ENCODE measurements at regions not wholly inside any gene's neighbourhood (a gene's known extent, or its start where the extent isn't known, plus 50 kb on each side); places are given as distances from the start of the nearest gene placed in this dataset.

DNA sequence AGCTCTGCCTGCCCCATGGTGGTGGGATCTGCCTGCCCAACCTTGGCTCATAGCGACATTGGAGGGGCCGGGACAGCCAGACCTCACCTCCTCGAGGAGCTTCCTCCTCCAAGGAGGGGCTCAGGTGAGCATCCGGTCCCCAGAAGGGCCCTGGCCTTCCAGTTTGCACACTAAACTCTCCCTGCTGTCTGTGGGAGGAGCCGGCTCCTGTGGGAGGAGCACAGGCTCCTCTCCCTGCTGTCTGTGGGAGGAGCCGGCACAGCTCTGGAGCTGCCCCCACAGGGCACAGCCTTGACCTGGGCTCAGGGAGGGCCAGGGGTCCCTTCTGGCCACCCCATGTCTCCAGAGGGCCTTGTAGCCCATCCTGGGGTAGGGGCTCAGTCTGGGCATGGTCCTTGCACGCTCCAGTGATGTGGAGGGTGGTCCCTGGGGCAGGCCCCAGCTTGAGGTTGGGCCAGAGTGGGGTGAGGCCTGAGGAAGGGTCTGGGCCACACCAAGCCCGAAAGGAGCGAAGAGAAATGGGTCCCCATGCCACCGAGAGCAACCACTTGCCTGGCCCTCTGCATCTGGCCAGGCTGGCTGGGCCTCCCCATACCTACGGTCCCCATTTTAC, 147.5 kb upstream of the C14orf180 start:
- no peak for DNase-seq

DNA sequence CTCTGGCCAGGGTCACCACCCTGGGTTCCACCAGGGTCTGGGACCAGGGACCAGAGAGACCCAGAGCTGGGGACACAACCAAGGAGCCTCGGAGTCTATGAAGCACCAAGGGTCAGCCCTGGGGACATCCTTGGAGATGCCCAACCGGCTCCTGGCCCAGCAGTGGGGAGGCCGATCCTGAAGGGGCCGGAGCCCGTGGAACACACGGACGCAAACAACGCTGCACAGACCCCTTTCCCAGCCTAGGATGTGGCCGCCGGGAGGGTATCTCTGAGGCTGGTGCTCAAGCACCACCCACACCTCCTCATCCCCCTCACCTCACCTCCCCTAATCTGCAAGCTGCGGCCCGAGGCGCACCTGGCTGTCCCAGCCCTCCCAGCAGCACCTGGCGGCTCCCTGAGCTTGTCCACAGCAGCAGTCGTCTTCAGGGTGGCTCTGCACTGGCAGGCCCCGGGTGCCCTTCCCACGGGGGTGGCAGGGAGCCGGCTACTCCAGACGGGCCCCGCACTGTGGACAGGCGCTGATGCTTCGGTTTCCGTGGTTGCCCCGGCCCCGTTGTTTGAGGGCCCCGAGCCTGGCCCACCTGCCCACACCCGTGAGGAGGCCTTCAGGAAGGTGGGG, 146.8 kb upstream of the C14orf180 start:
- DNase-seq = no peak

DNA sequence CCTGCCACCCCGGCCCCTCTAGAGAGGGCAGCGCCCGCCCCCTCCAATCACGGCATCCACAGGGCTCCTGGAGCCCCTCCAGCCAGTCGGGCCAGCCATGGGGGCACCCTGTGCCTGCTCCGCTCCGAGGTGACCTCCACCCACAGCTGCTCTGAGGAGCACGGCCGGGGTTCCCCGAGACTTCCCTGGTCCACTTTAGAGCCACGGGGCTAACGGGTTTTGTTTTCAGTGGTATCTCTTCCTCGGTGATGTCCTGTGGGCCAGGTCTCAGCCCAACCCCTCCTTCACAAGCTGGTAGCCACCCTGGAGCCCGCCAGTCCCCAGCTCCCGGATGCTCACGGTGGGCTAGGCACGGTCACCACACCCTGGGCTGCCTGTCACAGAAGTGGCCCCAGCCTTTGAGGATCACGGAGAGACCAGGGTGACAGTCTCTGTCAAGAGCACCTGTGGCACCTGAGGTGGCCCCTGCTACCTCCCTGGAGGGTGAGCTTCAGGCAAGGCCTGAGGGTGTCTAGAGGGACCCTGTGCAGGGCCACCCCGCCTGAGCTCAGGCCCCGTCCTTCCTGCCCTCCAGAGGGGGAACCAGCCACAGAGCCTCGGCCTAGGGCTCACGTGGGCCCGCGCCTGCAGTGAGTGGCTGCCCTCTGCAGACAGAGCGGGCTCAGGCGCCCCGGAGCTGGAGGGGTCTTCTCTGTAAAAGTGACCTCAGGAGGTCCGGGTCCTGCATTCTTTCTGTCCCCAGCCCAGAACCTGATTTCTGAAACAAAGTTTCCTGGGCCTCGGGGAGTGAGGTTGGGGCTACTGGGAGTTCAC, 146.0 kb upstream of the C14orf180 start:
- no peak for DNase-seq

- no peak for DNase-seq
Observed at GRCh38 chr14:104434214-104435076, 145.1 kb upstream of the C14orf180 start.

- no peak for DNase-seq
Observed at GRCh38 chr14:104435147-104436046, 144.2 kb upstream of the C14orf180 start.

DNA sequence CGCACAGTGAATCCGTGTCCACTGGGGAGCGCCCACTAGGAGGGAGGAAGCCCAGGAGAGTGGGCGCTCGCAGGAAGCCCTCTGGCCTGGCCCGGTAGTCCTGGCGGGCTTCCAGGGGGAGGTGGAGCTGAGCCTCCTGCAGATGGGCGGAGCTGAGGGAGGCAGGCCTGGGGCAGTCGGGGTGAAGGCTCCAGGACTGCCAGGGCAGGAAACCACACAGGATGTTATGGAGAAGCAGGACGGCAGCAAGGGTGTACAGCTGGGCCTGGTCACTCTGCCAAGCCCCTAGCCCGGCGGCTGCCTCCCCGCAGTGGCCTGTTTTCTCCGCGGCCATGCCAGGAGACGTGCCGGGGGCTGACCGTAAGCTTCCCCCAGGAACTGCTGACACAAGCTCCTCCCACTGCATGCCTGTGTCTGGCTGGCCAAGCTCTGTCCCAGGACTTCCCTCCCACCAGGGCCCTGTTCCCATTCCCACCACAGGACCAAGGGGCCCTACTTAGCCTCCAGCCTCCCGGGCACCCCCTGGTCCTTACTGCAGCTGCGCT, 143.4 kb upstream of the C14orf180 start:
- no peak for DNase-seq

DNA sequence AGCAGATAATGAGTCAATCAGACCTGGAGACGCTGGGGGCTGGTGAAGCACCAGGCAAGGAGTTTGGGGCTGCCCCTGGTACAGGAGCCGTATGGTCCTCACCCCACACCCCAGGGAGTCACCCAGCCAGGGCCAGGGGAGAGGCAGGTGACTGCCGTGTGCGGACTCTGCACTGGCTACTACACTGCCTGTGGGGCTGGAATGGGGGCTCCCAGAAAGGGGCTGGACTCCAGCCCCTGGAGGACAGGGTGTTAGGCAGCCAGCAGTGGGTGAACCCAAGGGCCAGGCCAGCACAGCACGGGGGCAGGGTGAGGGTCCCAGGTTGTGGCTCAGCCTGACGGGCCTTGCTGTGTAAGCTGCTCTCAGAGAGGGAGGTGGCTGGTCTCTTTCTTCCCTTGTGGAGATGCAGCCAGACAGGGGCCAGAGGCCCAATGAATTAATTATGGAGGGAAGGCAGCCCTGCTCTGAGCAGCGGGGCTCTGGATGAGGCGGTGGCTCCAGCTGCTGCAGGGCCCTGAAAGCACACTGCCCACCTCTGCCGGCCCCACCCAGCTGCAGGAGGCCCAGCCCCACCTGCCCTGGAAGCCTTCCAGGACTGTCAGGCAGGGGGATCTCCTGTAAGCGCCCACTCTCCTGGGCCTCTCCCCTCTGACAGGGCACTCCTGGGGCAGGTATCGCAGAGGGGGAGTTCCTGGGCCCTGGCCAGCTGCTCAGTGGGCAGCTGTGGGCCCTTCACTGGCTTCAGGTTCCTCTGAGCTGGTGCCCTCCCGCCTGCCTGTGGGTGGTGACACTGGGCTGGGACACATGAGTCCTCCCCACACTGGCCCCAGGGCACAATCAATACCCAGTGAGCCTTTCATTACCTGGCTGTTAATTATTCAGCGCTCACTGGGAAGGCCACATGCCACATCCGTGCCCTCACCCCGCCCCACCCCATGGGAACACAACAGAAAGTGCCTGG, 142.5 kb upstream of the C14orf180 start:
- DNase-seq = no peak

DNA sequence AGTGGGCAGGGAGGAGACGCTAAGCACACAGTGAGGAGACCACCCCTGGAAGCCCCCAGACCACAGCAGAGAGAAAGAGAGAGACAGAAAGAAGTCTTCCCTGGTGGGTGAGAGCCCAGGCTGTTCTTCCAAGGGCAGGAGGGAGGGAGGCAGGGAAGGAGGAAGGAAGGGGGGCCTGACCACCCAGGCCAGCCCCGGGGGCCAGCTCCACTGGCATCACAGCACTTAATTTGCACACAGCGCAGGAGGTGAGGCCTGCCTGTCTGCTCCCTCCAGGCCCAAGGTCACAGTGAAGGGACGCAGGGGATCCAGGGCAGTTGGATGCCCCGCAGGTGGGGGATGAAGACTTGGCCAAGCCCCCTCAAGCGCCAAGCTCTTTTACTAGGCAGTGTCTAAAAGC, 141.9 kb upstream of the C14orf180 start:
- no peak for DNase-seq

DNA sequence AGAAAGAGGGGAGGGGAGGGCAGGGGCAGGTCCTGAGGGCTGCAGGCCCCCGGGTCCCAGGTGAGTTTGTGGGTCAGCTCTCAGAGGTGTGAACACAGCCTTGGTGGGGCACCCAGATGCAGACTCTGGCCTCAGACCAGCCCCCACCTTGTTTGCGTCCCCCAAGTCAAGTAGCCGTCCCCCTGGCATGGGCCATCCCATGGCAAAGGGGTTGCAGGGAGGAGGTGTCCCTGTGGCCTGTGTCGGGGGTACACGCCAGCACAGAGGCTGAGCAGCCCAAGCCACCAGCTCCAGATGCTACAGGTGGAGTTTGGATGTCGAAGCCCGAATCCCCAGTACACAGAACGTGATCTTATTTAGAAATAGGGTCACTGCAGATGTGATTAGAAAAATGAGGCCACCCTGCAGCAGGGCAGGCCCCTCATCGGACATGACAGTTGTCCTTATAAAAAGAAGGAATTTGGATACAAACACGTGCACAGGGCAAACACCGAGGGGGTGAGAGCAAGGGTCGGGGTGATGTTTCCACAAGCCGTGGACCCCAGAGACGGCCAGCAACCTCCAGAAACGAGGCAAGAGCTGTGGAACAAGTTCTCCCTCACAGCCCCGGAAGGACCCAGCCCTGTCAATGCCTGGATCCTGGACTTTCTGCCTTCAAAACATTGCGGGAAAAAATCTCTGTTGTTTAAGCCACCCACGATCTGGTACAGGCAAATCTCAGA, 141.2 kb upstream of the C14orf180 start:
- no peak for DNase-seq

DNA sequence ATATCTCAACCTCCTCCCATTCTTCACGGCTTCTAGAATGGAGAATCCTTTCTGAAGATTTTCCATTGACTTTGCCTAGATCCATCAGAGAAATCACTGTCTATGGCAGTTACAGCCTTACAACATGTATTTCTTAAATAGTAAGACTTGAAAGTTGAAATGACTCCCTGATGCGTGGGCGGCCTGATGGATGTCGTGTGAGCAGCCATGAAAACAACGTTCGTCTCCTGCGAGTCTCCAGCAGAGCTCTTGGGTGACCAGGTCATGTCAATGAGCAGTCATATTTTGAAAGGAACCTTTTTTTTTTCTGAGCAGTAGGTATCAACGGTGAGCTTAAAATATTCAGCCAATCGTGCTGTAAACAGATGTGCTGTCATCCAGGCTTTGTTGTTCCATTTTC, 139.9 kb upstream of the C14orf180 start:
- DNase-seq = no peak

- DNase-seq = no peak
Observed at GRCh38 chr14:104440297-104440956, 139.1 kb upstream of the C14orf180 start.

DNA sequence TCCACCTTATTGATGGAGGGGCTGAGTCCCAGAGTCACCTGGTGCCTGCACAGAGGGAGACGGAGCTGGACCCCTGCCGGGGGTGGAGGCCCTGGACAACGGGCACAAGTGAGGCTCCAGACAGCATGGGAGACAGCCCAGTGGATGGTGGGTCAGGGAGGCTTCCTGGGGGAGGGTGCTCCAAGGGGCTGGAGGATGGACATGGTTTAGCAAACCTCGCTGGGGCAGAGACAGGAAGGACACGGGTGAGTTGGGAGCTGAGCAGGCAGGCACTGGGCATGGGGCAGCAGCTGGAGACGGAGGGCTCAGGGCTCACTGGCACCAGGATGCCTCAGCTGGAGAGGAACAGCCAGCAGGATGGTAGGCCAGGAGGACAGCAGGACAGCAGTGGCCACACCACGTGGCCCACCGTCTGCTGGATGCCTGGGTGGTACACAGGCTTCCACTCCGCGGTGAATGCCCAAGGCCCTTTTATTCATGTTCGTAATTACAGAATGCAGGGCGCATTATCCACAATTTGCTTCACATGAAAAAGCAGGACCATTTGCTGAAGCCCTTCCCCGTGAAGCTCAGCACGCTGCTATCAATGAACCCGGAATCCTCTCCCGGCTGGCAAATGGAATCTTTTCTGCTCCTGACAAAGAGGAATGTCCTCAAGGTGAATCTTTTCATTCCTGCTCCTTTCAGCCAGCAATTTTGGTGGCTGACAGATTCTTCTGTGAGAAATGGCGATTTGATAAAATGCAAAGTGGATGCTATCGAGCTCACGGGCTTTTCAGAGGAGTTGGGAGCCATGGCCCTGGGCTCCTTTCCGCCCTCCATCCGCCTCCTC, 138.1 kb upstream of the C14orf180 start:
- no peak for DNase-seq

DNA sequence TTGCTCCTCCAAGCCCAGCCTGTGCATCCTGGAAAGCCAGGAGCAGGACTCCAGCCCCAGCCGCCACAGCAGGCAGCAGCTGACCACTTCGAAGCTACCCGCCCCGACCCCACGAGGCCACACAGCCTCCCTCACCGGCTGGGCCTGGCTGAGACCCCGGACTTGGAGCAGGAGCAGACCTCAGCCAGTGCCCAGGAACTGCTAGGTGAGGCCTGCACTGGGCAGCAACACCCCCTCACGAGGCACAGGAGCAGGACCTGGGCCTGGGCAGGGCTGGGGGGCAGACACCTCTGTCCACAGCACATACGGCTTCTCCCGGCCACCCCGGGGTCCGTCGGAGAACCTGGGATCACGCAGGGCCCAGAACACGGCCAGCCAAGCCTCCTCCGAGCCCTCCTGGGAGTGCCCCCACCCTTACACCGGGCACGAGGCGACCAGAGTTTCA, 137.4 kb upstream of the C14orf180 start:
- no peak for DNase-seq

GRCh38 chr14:104442631-104443390, 136.8 kb upstream of the C14orf180 start:
- no peak for DNase-seq

- peak; percentile 14 for DNase-seq
Observed at GRCh38 chr14:104443391-104444158, 136.0 kb upstream of the C14orf180 start.

DNA sequence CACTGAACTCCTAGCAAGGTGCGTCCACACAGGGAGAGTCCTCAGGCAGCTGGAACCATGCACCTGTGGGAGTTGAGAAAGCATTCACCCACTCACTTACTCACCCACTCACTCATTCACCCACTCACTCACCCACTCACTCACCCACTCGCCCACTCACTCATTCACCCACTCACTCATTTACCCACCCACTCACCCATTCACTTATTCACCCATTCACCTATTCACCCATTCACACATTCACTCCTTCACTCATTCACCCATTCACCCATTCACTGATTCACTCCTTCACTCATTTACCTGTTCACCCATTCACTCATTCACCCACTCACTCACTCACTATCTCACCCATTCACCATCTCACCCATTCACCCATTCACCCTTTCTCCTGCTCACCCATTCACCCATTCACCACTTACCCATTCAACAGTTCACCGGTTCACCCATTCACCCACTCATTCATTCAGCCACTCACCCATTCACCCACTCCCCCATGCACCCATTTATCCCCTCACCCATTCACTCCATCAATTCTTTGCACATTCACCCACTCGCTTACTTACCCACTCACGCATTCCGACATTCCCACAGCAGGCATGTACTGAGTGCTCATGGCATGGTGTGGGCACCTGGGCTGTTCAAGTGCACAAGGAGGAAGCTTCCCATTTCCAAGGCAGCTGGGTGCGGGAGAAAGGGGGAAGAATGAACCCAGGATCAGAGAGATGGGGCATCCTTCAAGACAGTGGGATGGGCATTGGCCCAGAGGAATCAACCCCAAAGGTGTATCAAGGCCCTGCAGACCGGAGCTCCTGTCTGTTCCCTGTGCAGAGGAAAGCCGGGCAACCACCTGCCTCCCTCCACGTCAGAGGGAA, 135.2 kb upstream of the C14orf180 start:
- DNase-seq = no peak

Data from DMS53 (cell line).